ENCODE measurements at regions not wholly inside any gene's neighbourhood (a gene's known extent, or its start where the extent isn't known, plus 50 kb on each side); places are given as distances from the start of the nearest gene placed in this dataset.

DNA sequence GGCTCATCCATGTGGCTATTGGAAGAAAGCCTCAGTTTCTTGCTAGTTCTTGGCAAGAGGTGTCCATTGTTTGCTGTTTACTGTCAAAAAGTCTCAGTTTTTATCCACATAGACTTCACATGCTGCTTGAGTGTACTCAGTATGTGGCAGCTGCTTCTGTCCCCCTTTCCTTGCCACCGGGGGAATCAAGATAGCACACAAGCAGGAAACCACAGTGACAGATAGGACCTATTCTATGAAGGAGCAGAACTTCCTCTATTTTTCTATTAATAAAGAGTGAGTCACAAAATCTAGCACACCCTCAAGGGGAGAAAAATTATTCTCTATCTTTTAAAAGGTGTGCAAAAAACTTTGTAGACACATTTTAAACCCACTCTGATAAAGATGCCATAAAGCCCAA lies 121.4 kb upstream of the GMNC start:
- Histone ChIP-seq H3K9me3 (no peaks in the 10 kb centered on the region), H3K4me1 (no peaks in the 10 kb centered on the region), H3K4me3 (replicated peaks in 1 of 3) (no peak overlapping the region), H3K36me3 (no peaks in the 10 kb centered on the region), H3K27me3 (no peaks in the 10 kb centered on the region), H3K27ac (no peak overlapping the region)
- no peak for DNase-seq
- WGBS, 2 donors: 48 to 73% methylated on average over 1 of the region's 1 CpG
- intact Hi-C loops (cut with DNase I): no loop called here
- no peak for TF ChIP-seq POLR2A (IDR thresholded peaks at IDR 0.05)
- TF ChIP-seq, protein P1, sequence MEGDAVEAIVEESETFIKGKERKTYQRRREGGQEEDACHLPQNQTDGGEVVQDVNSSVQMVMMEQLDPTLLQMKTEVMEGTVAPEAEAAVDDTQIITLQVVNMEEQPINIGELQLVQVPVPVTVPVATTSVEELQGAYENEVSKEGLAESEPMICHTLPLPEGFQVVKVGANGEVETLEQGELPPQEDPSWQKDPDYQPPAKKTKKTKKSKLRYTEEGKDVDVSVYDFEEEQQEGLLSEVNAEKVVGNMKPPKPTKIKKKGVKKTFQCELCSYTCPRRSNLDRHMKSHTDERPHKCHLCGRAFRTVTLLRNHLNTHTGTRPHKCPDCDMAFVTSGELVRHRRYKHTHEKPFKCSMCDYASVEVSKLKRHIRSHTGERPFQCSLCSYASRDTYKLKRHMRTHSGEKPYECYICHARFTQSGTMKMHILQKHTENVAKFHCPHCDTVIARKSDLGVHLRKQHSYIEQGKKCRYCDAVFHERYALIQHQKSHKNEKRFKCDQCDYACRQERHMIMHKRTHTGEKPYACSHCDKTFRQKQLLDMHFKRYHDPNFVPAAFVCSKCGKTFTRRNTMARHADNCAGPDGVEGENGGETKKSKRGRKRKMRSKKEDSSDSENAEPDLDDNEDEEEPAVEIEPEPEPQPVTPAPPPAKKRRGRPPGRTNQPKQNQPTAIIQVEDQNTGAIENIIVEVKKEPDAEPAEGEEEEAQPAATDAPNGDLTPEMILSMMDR (IDR thresholded peaks at IDR 0.05): no peak

DNA sequence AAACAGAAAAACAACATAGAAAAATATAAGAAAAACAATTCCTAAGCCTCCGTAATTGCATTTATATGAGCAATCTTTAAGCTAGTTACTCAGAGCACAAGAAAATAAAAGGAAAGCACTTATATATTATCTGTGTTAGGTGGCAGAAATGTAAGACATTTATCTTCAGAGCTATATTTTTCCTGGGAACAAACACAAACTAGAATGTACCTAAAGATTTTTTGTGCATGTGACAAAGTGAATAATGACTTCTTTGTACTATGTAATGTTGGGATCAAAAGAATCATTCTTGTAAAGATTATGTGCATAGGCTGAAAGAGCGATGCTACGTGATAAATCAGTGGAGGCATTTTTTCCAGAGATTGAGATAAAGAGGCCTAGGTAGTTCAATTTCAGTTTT lies 111.3 kb upstream of the GMNC start:
- WGBS, 2 donors: 92 to 93% methylated on average over 3 of the region's 3 CpGs
- no peak for DNase-seq
- no peaks in the 10 kb centered on the region for H3K36me3 ChIP-seq
- no peak overlapping the region for H3K4me3 ChIP-seq (replicated peaks in 1 of 3)
- no peaks in the 10 kb centered on the region for H3K27me3 ChIP-seq
- intact Hi-C loops (cut with DNase I): no loop called here
- H3K4me1 ChIP-seq: no peaks in the 10 kb centered on the region
- no peaks in the 10 kb centered on the region for H3K9me3 ChIP-seq
- TF ChIP-seq POLR2A (IDR thresholded peaks at IDR 0.05): no peak
- TF ChIP-seq, protein P1 (IDR thresholded peaks at IDR 0.05): no peak
- no peak overlapping the region for H3K27ac ChIP-seq

DNA sequence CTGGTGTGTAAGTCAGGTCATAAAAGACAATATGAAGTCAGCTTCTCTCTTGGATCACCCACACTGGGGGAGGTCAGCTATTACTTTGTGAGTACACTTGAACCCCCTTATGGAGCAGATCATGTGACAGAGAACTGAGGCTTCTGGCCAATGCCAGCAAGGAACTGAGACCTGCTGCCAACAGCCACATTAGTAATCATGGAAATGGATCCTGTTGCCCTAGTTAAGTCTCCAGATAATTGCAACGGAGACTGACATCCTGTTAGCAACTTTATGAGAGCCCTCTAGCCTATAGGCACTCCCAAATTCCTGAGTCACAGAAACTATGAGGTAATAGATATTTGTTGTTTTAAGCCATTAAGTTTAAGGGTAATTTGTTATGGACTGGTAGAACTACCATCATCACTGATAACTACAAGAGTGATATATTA lies 110.4 kb upstream of the GMNC start:
- intact Hi-C loops (cut with DNase I): no loop called here
- Histone ChIP-seq H3K27ac (no peak overlapping the region), H3K9me3 (no peaks in the 10 kb centered on the region), H3K4me3 (replicated peaks in 1 of 3) (no peak overlapping the region), H3K27me3 (no peaks in the 10 kb centered on the region), H3K4me1 (no peaks in the 10 kb centered on the region), H3K36me3 (no peaks in the 10 kb centered on the region)
- 35 to 40% methylated on average over 1 of the region's 1 CpG for WGBS, 2 donors
- TF ChIP-seq, protein P1 (IDR thresholded peaks at IDR 0.05): no peak
- TF ChIP-seq POLR2A (IDR thresholded peaks at IDR 0.05): no peak
- no peak for DNase-seq

DNA sequence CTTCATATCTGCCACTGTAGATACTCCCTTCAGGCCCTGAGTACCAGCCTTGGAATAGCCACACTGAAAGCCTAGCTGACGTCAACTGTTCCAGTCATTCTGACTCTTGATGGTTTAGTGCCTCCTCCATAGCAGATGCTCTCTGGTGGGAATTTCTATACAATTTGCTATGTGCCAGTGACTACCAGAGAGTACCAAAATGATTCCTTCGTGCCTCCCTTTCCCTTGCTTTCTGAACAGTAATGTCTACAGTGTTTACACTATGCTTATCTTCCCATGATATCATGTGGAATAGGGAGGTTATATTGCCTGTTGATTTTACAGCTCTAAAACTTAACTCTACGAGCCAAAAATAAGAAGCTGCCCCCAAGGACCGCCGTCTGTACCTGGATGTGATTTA lies 109.7 kb upstream of the GMNC start:
- Histone ChIP-seq H3K4me3 (replicated peaks in 1 of 3) (no peak overlapping the region), H3K4me1 (no peaks in the 10 kb centered on the region), H3K27me3 (no peaks in the 10 kb centered on the region), H3K27ac (no peak overlapping the region), H3K9me3 (no peaks in the 10 kb centered on the region), H3K36me3 (no peaks in the 10 kb centered on the region)
- intact Hi-C loops (cut with DNase I): no loop called here
- TF ChIP-seq, protein P1 (IDR thresholded peaks at IDR 0.05): no peak
- TF ChIP-seq POLR2A (IDR thresholded peaks at IDR 0.05): no peak
- DNase-seq: no peak
- WGBS, 2 donors: 78 to 80% methylated on average over 5 of the region's 5 CpGs

DNA sequence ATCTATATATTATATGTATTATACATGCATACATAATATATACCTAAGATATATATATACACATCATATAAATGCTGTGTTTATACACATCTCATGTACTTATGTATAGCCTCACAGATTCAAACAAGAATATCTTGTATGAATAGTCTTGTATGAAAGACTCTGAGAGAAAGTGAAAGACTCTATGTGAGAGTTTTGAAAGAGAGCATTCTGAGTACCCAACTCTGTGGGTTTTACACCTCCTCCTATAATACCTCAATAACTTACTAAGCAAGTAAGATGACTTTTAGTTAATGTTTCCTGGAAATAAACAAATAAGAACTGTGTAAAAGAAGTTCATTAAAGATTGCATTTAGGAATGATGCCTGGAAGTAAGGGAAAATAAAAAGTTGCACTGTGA lies 108.1 kb upstream of the GMNC start:
- H3K4me1 ChIP-seq: no peaks in the 10 kb centered on the region
- no peak overlapping the region for H3K4me3 ChIP-seq (replicated peaks in 1 of 3)
- no peaks in the 10 kb centered on the region for H3K9me3 ChIP-seq
- TF ChIP-seq, protein P1 (IDR thresholded peaks at IDR 0.05): no peak
- no peak for TF ChIP-seq POLR2A (IDR thresholded peaks at IDR 0.05)
- no peaks in the 10 kb centered on the region for H3K27me3 ChIP-seq
- H3K27ac ChIP-seq: no peak overlapping the region
- intact Hi-C loops (cut with DNase I): no loop called here
- H3K36me3 ChIP-seq: no peaks in the 10 kb centered on the region
- DNase-seq: no peak

Data from thyroid gland (tissue), 4 donors.